ENCODE measurements at regions not wholly inside any gene's neighbourhood (a gene's known extent, or its start where the extent isn't known, plus 50 kb on each side); places are given as distances from the start of the nearest gene placed in this dataset.

DNA sequence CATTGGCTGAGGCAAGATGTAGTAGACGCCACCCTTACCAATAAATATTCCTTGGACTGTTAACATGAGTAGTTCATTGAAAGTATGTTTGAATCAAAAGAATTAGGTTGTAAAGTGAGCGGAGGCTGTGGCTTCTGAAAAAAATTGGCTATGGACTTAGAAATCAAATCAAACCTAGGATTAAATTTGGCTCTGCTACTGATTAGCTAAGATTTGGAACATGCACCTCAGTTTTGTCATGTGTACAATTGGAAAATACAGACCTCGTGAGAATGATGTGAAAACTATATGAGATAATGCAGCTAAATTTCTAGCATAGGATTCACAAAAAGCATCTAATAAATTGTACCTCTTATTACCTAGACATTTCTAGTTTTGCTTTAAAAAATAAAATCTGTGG is 85.3 kb upstream of the USP25 start:
- RAD21 ChIA-PET (ENCODE audit: unreplicated experiment) = no interaction called here
- Histone ChIP-seq H4K20me1 (ENCODE audit: control insufficient read depth, insufficient read depth) (no peaks in the 10 kb centered on the region), H3K27ac (ENCODE audit: control insufficient read depth, insufficient read depth) (no peak overlapping the region), H3K9ac (ENCODE audit: control insufficient read depth, insufficient read depth, low read length) (no peak overlapping the region), H3K9me3 (replicated peaks; ENCODE audit: control insufficient read depth, insufficient read depth, low read length) (no peaks in the 10 kb centered on the region), H3K4me2 (ENCODE audit: control insufficient read depth, insufficient read depth) (no peak overlapping the region), H3K4me1 (ENCODE audit: control insufficient read depth, insufficient read depth, low read length) (no peaks in the 10 kb centered on the region), H3K79me2 (ENCODE audit: control insufficient read depth, insufficient read depth, low read length) (no peaks in the 10 kb centered on the region), H3K4me3 (no peak overlapping the region), H2AFZ (ENCODE audit: control insufficient read depth, low read depth, low read length) (no peak overlapping the region), H3K36me3 (ENCODE audit: control insufficient read depth in 2 of 2, insufficient read depth in 2 of 2, low read length in 1 of 2) (no peaks in the 10 kb centered on the region), H3K27me3 (replicated peaks in 1 of 2; ENCODE audit: control insufficient read depth in 2 of 2, insufficient read depth in 2 of 2, low read length in 1 of 2) (no peaks in the 10 kb centered on the region)
- no peak for ATAC-seq
- 28% methylated on average over 3 of the region's 3 CpGs for WGBS (ENCODE audit: insufficient coverage, insufficient replicate concordance, low lambda C conversion rate, missing lambda C conversion rate)
- SMC1A ChIA-PET (ENCODE audit: uncharacterized antibody, unreplicated experiment) = no interaction called here
- POLR2A ChIA-PET = no interaction called here
- TF ChIP-seq RELB (IDR thresholded peaks at IDR 0.05; ENCODE audit: low read depth) = no peak
- FAIRE-seq = no peak
- no TSS peak for BruUV-seq (replicated peaks)
- intact Hi-C loops (cut with micrococcal nuclease; ENCODE audit: unreplicated experiment) = no loop called here
- DNase-seq (ENCODE audit: low read depth, low spot score) = no peak
- in situ Hi-C loops (cut with MboI) = no loop called here
- CTCF ChIA-PET = no interaction called here

- Histone ChIP-seq H3K4me1 (ENCODE audit: control insufficient read depth, insufficient read depth, low read length) (no peaks in the 10 kb centered on the region), H3K9me3 (replicated peaks; ENCODE audit: control insufficient read depth, insufficient read depth, low read length) (no peaks in the 10 kb centered on the region), H3K27ac (ENCODE audit: control insufficient read depth, insufficient read depth) (no peak overlapping the region), H3K4me2 (ENCODE audit: control insufficient read depth, insufficient read depth) (no peak overlapping the region), H3K27me3 (replicated peaks in 1 of 2; ENCODE audit: control insufficient read depth in 2 of 2, insufficient read depth in 2 of 2, low read length in 1 of 2) (no peaks in the 10 kb centered on the region), H3K9ac (ENCODE audit: control insufficient read depth, insufficient read depth, low read length) (no peak overlapping the region), H3K4me3 (no peak overlapping the region), H3K79me2 (ENCODE audit: control insufficient read depth, insufficient read depth, low read length) (no peaks in the 10 kb centered on the region), H4K20me1 (ENCODE audit: control insufficient read depth, insufficient read depth) (no peaks in the 10 kb centered on the region), H2AFZ (ENCODE audit: control insufficient read depth, low read depth, low read length) (no peak overlapping the region), H3K36me3 (ENCODE audit: control insufficient read depth in 2 of 2, insufficient read depth in 2 of 2, low read length in 1 of 2) (no peaks in the 10 kb centered on the region)
- no TSS peak for BruUV-seq (replicated peaks)
- RAD21 ChIA-PET (ENCODE audit: unreplicated experiment) = no interaction called here
- POLR2A ChIA-PET = no interaction called here
- TF ChIP-seq ZBTB11 (CRISPR knock-in tag; IDR thresholded peaks at IDR 0.05) (no peak), SIX5 (IDR thresholded peaks at IDR 0.05; ENCODE audit: low read depth, low read length, severe bottlenecking) (no peak), CEBPB (IDR thresholded peaks at IDR 0.05; ENCODE audit: borderline replicate concordance in 1 of 2, low read depth in 2 of 2, low read length in 2 of 2) (no peak)
- TF ChIP-seq, protein P1, sequence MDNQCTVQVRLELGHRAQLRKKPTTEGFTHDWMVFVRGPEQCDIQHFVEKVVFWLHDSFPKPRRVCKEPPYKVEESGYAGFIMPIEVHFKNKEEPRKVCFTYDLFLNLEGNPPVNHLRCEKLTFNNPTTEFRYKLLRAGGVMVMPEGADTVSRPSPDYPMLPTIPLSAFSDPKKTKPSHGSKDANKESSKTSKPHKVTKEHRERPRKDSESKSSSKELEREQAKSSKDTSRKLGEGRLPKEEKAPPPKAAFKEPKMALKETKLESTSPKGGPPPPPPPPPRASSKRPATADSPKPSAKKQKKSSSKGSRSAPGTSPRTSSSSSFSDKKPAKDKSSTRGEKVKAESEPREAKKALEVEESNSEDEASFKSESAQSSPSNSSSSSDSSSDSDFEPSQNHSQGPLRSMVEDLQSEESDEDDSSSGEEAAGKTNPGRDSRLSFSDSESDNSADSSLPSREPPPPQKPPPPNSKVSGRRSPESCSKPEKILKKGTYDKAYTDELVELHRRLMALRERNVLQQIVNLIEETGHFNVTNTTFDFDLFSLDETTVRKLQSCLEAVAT (IDR thresholded peaks at IDR 0.05) = no peak
- TF ChIP-seq, protein P2, sequence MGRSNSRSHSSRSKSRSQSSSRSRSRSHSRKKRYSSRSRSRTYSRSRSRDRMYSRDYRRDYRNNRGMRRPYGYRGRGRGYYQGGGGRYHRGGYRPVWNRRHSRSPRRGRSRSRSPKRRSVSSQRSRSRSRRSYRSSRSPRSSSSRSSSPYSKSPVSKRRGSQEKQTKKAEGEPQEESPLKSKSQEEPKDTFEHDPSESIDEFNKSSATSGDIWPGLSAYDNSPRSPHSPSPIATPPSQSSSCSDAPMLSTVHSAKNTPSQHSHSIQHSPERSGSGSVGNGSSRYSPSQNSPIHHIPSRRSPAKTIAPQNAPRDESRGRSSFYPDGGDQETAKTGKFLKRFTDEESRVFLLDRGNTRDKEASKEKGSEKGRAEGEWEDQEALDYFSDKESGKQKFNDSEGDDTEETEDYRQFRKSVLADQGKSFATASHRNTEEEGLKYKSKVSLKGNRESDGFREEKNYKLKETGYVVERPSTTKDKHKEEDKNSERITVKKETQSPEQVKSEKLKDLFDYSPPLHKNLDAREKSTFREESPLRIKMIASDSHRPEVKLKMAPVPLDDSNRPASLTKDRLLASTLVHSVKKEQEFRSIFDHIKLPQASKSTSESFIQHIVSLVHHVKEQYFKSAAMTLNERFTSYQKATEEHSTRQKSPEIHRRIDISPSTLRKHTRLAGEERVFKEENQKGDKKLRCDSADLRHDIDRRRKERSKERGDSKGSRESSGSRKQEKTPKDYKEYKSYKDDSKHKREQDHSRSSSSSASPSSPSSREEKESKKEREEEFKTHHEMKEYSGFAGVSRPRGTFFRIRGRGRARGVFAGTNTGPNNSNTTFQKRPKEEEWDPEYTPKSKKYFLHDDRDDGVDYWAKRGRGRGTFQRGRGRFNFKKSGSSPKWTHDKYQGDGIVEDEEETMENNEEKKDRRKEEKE (IDR thresholded peaks at IDR 0.05) = no peak
- intact Hi-C loops (cut with micrococcal nuclease; ENCODE audit: unreplicated experiment) (no loop called here), in situ Hi-C loops (cut with MboI) (no loop called here)
- 53% methylated on average over 4 of the region's 4 CpGs for WGBS (ENCODE audit: insufficient coverage, insufficient replicate concordance, low lambda C conversion rate, missing lambda C conversion rate)
- DNase-seq (ENCODE audit: low read depth, low spot score) (no peak), FAIRE-seq (no peak), ATAC-seq (no peak)
- CTCF ChIA-PET = no interaction called here
- SMC1A ChIA-PET (ENCODE audit: uncharacterized antibody, unreplicated experiment) = interaction anchor here (0.5 to 0.9 kb wide), 2 partner anchors 9 to 12 kb away, joined by 3 to 5 read pairs; no protein-coding TSS in a partner anchor
Observed at GRCh38 chr21:15645830-15646229, 84.0 kb upstream of the USP25 start.
